ENCODE measurements at regions not wholly inside any gene's neighbourhood (a gene's known extent, or its start where the extent isn't known, plus 50 kb on each side); places are given as distances from the start of the nearest gene placed in this dataset.

- Histone ChIP-seq H2AFZ (ENCODE audit: low read depth, low read length) (no peak overlapping the region), H3K79me2 (ENCODE audit: control insufficient read depth, insufficient read depth, low read length) (no peaks in the 10 kb centered on the region), H3K27ac (ENCODE audit: extremely low read depth, low read depth, low read length) (no peak overlapping the region), H3K27me3 (ENCODE audit: control insufficient read depth in 2 of 2, insufficient read depth in 2 of 2, low read length in 2 of 2) (peaks cover 4 to 6% of the 10 kb centered on the region in 2 experiments; a peak in 4 of 5 replicates), H3K9me3 (replicated peaks; ENCODE audit: control insufficient read depth, insufficient read depth, low read depth, low read length) (no peaks in the 10 kb centered on the region), H3K4me3 (no peak overlapping the region), H4K20me1 (replicated peaks; ENCODE audit: control insufficient read depth, insufficient read depth, low read length) (no peaks in the 10 kb centered on the region), H3K4me1 (replicated peaks in 1 of 2; ENCODE audit: control insufficient read depth in 2 of 2, insufficient read depth in 2 of 2, low read length in 2 of 2) (no peaks in the 10 kb centered on the region), H3K4me2 (ENCODE audit: insufficient read depth, low read length) (no peak overlapping the region), H3K36me3 (ENCODE audit: control insufficient read depth, insufficient read depth, low read length) (no peaks in the 10 kb centered on the region), H3K9me1 (ENCODE audit: control insufficient read depth, insufficient read depth, low read length) (no peaks in the 10 kb centered on the region), H3K9ac (ENCODE audit: insufficient read depth in 1 of 2, low read depth in 2 of 2, low read length in 2 of 2) (no peak overlapping the region)
- WGBS (ENCODE audit: insufficient coverage, low coverage, missing lambda C conversion rate): 3% methylated on average over 3 of the region's 3 CpGs
- intact Hi-C loops (cut with micrococcal nuclease): no loop called here
- in situ Hi-C loops (cut with MboI): no loop called here
- ATAC-seq (no peak), FAIRE-seq (no peak), DNase-seq (ENCODE audit: extremely low read depth in 1 of 4, low spot score in 3 of 4) (no peak)
- BruUV-seq (replicated peaks): no TSS peak
- no peak for TF ChIP-seq PYGO2 (tag; IDR thresholded peaks at IDR 0.05)
- no peak for TF ChIP-seq USF1 (CRISPR knock-in tag; IDR thresholded peaks at IDR 0.05)
- CTCF ChIA-PET (ENCODE audit: low intra/inter-chr PET ratio): no interaction called here
- POLR2A ChIA-PET: no interaction called here
Measured at GRCh38 chr13:44726214-44726613, 150.1 kb upstream of the TSC22D1 start.

GRCh38 chr13:44719857-44720671, 143.9 kb upstream of the TSC22D1 start:
- FAIRE-seq: no peak
- no peak for TF ChIP-seq ZNF518B (CRISPR knock-in tag; IDR thresholded peaks at IDR 0.05)
- TF ChIP-seq BDP1 (IDR thresholded peaks at IDR 0.05; ENCODE audit: insufficient read depth, insufficient read length): no peak
- no peak for TF ChIP-seq HINFP (tag; conservative IDR thresholded peaks at IDR 0.05; ENCODE audit: low read depth)
- TF ChIP-seq ARHGAP35 (IDR thresholded peaks at IDR 0.05; ENCODE audit: partially characterized antibody): no peak
- no peak for TF ChIP-seq LCOR (CRISPR knock-in tag; IDR thresholded peaks at IDR 0.05)
- TF ChIP-seq BRCA1 (IDR thresholded peaks at IDR 0.05): no peak
- TF ChIP-seq BRCA1 (CRISPR knock-in tag; IDR thresholded peaks at IDR 0.05): no peak
- TF ChIP-seq NONO (IDR thresholded peaks at IDR 0.05; ENCODE audit: low read depth in 2 of 2, low read length in 1 of 2): no peak

More at GRCh38 chr13:44719857-44720671, 143.9 kb upstream of the TSC22D1 start:
- ChIA-PET POLR2A (no interaction called here), CTCF (ENCODE audit: low intra/inter-chr PET ratio) (no interaction called here)
- no peaks in the 10 kb centered on the region for H3K9me1 ChIP-seq (ENCODE audit: control insufficient read depth, insufficient read depth, low read length)
- no peak for ATAC-seq
- H3K9me3 ChIP-seq (replicated peaks; ENCODE audit: control insufficient read depth, insufficient read depth, low read depth, low read length): no peaks in the 10 kb centered on the region
- in situ Hi-C loops (cut with MboI): no loop called here
- peaks cover 0 to 4% of the 10 kb centered on the region in 2 experiments; a peak in 2 of 5 replicates for H3K27me3 ChIP-seq (ENCODE audit: control insufficient read depth in 2 of 2, insufficient read depth in 2 of 2, low read length in 2 of 2)
- BruUV-seq (replicated peaks): no TSS peak
- H3K4me3 ChIP-seq: no peak overlapping the region
- intact Hi-C loops (cut with micrococcal nuclease): no loop called here
- H3K36me3 ChIP-seq (ENCODE audit: control insufficient read depth, insufficient read depth, low read length): no peaks in the 10 kb centered on the region
- H3K27ac ChIP-seq (ENCODE audit: extremely low read depth, low read depth, low read length): no peak overlapping the region
- 0% methylated on average over 3 of the region's 3 CpGs for WGBS (ENCODE audit: insufficient coverage, low coverage, missing lambda C conversion rate)
- H3K4me2 ChIP-seq (ENCODE audit: insufficient read depth, low read length): no peak overlapping the region
- no peaks in the 10 kb centered on the region for H4K20me1 ChIP-seq (replicated peaks; ENCODE audit: control insufficient read depth, insufficient read depth, low read length)
- H3K79me2 ChIP-seq (ENCODE audit: control insufficient read depth, insufficient read depth, low read length): no peaks in the 10 kb centered on the region
- no peaks in the 10 kb centered on the region for H3K4me1 ChIP-seq (replicated peaks in 1 of 2; ENCODE audit: control insufficient read depth in 2 of 2, insufficient read depth in 2 of 2, low read length in 2 of 2)
- H3K9ac ChIP-seq (ENCODE audit: insufficient read depth in 1 of 2, low read depth in 2 of 2, low read length in 2 of 2): no peak overlapping the region
- DNase-seq (ENCODE audit: extremely low read depth in 1 of 4, low spot score in 3 of 4): no peak
- H2AFZ ChIP-seq (ENCODE audit: low read depth, low read length): no peak overlapping the region
